Astrocyte of the hippocampus (primary cell): ENCODE measurements at regions not wholly inside any gene's neighbourhood (a gene's known extent, or its start where the extent isn't known, plus 50 kb on each side); places are given as distances from the start of the nearest gene placed in this dataset.
A peak's percentile ranks its signal among the peaks of the same experiment; 100 is the strongest.
"Not testable (repeated sequence)": the region's sequence is repeated elsewhere in the genome, so short reads cannot be mapped to it uniquely, and the experiment has no call there.

Experiments used
- DNase-seq: peaks from one replicate; pipeline ENCODE4 v3.0.0; 2011; ENCODE audit warnings: low read depth, low spot score

DNA sequence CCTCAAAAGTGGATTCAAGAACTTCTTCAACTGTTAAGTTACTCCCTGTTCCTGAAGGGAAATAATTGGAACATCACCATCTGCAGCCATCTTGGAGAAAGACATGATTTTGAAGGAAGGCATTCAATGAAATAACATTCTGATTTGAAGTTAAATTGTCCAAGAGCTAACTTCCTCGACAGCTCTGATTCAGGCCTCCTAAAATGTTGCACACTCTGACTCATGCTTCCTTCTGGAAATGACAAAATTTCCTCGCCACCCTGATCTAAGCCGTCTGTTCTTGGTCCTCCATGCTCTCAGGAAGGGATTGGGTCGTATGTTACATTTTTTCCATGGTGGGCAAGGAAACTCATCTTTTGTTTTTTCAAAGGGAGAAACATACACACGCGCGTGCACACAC is 496.9 kb upstream of the DIPK2B start:
- peak; percentile 32 for DNase-seq

DNA sequence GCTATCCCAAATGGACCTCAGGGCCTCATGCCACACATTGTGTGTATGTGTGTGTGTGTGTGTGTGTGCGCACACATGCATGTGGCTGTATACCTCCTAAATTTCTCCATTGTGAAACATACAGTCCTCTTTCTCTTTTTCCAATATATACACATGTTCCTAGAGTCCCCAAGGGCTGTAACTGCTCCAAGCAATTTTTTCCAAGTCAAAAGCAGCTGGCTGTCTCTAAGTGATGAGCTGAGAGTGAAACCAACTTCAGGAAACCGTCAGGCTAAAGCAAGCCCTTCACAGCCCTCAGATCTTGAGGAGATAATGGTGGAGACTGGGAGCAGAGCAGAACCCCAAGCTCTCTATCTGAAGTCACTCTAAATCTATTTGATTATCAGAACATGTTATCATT is 496.1 kb upstream of the DIPK2B start:
- no peak for DNase-seq

DNA sequence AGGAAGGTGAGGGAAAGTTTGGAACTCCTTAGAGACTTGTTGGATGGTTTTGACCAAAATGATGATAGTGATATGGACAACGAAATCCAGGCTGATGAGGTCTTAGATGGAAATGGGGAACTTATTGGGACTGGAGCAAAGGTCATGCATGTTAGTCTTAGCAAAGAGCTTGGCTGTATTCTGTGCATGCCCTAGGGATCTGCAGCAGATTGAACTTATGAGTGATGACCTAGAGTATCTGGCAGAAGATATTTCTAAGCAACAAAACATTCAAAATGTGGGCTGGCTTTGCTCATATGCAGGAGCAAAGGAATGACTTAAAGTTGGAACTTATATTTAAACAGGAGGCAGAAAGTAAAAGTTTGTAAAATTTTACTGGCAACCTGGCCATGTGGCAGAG is 489.3 kb upstream of the DIPK2B start:
- no peak for DNase-seq

DNA sequence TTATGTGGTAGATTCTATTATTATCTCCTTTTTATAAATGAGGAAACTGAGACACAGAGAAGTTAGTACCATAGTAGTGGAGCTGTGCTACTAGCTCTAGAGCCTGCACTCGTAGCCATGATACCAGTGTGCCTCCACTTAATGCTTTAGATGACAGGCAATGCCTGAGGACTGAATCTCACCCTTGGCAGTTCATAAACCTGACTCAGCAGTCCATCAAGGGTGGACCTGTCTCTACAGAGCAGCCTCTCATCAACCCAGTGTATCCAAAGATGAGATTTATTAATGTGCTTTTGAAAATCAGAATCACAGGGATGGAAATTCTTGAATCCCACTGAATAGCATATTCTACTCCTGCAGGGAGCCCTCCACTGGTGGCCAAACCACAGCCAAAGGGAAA is 483.2 kb upstream of the DIPK2B start:
- DNase-seq, result no peak

DNA sequence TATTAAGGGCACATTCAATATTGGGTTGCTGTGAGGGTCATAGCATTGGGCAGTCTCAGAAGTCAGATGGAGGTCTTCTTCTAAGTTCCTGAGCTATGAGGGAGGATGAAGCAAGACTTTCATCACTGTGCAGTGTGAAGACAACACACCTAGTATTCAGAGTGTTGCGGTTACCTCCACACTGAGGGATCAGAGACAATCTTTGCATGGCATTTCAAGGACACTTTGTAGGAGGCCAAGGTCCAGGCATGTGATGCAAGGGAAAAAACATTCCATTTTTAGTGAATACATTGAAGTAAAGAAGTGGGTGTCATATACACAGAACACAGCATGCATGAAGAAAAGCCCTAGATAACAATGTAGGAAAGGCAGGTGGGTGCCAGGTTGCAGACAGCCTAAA is 481.2 kb upstream of the DIPK2B start:
- no peak for DNase-seq

DNA sequence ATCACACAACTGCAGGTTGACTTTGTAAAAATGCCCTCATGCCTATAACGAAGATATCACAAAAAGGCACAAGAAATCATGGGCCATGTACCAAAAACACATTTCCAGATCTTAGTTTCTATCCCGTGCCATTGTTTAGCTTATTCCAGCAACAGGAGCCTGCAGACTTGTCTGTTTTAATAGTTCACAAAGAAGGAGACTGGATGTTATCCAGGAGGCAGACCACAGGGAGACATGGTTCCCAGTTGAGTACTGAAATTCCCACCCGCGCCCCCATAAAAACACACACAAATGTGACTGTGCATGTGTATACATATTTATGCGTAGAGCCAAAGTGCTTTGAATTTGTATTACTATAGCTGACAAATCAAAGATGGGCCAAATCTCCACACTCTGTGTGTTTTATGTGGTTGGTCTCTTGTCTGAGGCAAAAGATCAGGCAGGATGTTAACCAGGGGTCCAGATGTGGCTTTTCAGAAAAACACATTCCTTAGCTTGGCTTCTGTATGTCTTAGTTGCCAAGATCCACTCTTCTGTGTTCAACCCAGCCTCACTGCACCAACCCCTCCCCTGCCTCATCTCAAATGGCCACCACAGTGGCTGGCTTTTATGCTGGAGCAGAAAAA is 469.2 kb upstream of the DIPK2B start:
- DNase-seq, result peak; percentile 58

DNA sequence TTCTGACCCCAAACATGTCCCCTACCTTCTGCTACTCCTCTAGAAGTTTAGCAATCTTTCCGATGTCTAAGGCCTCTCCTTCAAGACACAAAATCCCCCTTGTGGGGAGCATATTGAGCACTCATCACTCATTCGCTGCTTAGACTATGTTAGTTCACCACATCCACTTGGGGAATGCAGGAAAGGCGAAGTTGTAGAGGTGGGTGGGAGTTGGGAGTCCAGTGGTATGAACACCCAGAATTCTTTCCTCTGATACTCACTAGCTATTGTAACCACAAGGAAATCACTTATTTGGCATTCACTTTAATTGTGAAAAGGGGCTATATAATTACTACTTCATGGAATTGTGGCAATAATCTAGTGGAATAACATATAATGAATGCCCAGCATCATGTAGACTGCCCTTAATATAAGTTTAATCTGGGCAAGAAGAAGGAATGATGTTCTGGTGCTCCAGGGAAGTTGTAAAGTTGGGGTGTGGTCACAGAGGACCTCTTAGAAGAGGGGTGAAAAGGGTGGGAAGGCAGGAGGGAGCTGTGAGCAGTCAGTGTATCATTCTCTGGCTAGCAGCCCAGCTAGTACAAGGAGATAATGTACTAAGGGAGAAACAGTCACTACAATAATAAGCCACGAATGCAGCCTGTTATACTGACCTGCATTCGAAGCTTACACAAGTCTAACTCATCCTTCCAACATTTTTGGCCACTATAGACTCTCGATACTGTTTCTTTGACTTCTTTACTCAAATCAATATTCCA is 468.2 kb upstream of the DIPK2B start:
- peak; percentile 88 for DNase-seq

DNA sequence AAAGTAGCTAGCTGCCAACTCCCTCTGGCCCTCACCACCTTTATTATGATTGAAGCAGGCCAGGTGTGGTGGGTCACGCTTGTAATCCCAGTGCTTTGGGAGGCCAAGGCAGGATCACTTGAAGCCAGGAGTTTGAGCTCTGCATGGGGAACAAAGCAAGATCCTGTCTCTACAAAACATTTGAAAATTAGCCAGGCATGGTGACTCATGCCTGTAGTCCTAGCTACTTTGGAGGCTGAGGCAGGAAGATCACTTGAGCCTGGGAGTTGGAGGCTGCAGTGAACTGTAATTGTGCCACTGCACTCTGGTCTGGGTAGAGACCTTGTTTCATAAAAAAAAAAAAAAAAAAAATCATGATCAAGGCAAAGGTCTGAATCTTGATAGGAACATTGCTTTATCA is 467.0 kb upstream of the DIPK2B start:
- peak; percentile 2 for DNase-seq

DNA sequence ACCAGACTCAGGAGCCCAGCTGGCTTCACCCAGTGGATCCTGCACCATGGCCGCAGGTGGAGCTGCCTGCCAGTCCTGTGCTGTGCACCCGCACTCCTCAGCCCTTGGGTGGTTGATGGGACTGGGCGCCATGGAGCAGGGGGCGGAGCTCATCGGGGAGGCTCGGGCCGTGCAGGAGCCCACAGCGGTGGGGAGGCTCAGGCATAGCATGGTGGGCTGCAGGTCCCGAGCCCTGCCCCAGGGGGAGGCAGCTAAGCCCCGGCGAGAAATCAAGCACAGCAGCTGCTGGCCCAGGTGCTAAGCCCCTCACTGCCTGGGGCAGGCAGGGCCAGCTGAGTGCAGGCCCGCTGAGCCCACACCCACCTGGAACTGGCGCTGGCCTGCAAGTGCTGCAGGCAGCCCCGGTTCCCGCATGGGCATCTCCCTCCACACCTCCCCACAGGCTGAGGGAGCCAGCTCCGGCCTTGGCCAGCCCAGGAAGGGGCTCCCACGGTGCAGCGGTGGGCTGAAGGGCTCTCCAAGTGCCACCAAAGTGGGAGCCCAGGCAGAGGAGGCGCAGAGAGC is 464.1 kb upstream of the DIPK2B start:
- DNase-seq, result no peak

DNA sequence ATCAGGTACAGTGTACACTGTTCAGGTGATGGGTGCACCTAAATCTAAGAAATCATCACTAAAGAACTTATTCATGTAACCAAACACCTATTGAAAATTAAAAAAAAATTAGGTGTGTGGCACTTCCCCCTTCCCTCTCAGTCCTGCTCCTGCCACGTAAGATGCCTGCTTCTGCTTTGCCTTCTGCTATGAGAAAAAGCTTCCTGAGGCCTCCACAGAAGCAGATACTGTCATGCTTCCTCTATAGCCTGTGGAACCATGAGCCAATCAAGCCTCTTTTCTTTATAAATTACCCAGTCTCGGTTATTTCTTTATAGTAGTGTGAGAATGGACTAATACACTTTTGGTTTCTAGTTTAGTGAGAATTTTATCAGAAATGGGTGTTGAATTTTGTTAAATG is 459.8 kb upstream of the DIPK2B start:
- no peak for DNase-seq

DNA sequence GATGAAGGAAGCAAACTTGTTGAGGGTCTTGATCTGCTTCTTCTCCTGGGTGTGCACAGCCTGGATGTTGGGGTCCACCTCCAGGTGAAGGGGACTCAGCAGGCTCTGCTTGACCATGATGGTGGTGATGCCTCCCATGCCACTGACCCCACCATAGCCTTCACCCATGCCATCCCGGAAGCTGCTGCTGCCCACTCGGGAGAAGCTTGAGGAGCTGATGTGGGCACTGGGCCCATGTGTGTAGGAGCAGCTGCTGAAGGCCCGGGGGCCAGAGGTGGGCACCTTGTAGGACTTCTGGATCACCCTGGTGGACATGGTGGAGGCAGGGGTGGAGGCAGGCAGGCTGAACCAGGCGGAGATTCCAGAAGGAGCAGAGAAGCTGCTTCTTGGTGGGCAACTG is 432.7 kb upstream of the DIPK2B start:
- no peak for DNase-seq

DNA sequence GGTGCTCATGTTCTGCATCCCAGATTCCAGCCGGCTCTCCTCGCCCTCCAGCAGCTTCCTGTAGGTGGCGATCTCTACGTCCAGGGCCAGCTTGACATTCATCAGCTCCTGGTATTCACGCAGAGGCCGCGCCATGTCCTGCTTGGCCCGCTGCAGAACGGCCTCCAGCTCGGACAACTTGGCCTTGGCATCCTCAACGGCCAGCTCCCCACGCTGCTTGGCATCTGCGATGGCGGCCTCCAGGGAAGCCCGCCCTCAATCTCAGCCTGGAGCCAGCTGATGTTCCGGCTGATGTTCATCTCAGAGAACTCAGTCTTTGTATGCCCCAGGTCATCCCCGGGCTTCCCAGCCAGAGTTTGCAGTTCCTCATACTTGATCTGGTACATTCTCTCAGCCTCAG is 431.8 kb upstream of the DIPK2B start:
- no peak for DNase-seq

DNA sequence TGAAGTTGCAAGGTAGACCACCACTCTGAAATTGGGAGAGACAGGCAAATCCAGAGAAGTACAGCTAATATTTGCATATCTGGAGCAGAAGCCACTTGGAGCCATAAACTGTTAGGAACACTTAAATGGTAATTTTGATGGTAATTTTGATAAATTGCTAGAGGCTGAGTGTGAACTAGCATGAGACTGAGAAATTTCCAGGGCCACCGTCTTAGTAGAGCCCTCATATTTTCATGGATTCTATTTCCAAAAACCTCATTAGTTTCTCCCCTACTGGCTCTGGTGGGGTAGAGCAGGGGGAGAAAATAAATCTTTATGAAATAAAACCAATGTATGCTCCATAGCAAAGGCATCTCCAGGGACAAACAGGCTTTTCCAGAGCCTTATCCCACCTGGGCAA is 429.4 kb upstream of the DIPK2B start:
- DNase-seq, result no peak

DNA sequence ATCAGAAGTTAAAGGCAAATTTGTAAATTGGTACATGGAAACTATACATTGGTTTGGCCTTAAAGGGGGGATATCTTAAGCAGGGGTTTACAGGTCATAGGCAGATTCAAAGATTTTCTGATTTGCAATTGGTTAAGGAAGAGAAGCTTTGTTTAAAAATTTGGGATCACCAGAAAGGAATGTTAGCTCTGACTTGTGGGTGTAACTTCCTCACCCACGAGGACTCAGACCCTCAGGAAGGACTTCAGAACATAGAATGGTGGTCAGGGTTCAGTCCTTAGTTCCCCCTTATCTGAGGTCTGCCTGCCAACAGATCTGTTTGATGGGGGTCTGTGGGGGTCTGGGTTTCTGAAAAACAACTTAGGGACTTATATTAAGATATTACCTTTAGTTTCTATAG is 427.4 kb upstream of the DIPK2B start:
- peak; percentile 4 for DNase-seq

DNA sequence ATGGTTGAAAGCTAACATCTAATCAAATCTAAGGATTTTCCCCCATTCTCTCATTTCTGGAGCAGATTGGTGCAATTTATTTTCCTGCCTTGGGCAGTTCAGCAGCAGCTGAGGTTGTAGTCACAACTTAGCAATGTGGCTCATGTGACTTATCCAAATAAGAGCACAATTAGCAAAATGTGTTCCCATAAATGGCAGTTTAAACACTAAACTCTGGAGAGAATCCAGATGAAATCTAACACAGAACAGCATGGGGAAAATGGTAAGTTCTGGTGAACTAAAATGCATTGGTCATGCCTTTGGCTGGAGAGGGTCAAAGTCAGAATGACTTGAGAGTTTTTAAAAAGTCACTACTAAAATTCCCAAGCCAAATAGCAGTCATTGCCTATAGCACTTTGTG is 422.6 kb upstream of the DIPK2B start:
- peak; percentile 81 for DNase-seq

DNA sequence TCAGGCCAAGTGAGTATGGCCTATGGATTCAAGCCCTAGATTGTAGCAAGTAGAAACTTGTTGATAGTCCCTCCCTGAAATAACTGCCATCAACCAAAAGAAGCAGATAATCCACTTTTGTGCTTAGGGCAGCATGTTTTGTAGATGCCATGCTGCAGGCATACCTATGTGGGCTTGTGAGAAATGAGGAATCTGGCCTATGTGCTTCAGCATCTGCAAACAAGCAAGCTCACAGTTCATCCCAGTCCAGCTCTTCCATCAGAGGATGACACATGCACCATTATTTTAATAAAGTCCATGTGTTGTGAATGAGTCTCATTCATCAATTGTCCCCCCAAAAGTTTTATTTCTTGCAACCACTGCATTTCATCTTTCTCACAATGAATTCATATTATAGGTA is 421.9 kb upstream of the DIPK2B start:
- DNase-seq, result peak; percentile 33

DNA sequence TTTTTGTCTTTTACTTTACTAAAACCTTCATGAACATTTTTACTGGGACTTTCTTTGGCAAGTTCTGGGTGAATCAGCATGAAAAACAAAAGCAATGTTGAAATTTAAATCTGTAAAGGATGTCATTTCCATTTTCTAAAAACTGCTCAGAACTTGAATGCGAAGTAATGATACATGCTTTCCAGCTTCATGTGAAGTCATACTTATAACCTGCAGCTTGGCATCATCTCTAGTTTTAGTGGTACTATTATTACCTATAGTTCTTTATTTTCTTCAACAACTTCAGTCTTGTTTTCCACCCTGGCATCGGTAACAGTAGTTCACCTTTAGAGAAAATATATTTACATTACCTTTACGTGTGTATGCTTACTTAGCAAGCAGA is 421.4 kb upstream of the DIPK2B start:
- DNase-seq, result no peak

DNA sequence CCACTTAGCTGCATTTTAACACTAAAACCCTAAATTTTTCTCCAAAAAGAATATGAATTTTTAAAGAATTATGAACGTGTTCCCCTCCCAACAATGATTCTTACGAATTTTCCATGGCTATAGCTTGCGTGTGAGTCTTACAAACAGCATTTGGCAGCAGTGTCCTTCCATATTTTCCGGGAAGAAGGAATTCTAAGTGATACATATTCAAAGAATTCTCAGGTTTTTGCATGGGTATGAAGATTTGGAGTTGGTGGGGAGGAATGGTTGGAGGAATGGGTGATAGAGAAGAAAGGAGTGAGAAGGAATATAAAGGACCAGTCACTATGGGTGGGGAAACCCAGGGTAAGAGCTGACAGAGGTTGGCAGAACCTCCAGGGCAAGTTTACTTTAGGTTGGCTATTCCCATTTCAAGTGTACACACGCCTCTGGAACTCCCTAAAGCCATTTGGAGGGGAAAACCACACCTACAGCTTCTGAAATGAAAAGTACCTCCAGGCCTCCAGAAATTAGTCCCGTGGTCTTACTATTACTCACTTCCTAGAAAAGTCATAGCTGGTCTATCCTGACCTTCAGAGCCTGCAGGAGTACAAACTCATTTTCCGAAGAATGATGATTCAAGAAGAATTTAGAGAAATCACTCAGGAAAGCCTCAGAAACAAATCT is 420.8 kb upstream of the DIPK2B start:
- DNase-seq, result peak; percentile 30

DNA sequence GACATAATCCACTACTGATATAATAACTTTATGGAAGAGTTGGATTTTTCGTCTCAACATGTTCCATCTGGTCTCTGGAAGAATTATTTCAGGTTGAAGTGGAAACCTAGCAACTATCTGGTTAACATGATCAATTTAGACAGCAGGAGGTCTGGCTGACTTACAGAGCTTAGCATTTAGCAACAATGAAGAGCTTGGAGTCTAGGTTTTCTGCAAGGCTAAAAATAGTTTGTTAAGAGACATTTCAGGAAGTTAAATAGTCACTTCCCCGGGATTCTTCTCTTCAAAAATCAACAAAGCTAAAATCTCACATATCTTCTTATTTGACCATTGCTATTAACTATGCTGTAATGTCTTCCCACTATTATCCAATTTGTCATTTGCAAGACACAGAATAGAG is 418.6 kb upstream of the DIPK2B start:
- DNase-seq, result no peak

DNA sequence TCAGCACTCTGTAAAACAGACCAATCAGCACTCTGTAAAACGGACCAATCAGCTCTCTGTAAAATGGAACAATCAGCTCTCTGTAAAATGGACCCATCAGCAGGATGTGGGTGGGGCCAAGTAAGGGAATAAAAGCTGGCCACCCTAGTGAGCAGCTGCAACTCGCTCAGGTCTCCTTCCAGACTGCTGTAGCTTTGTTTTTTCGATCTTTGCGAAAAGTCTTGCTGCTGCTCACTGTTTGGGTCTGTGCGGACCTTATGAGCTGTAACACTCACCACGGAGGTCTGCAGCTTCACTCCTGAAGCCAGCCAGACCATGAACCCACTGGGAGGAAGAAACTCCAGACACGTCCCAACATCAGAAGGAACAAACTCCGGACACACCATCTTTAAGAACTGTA is 414.9 kb upstream of the DIPK2B start:
- not testable (repeated sequence) for DNase-seq

DNA sequence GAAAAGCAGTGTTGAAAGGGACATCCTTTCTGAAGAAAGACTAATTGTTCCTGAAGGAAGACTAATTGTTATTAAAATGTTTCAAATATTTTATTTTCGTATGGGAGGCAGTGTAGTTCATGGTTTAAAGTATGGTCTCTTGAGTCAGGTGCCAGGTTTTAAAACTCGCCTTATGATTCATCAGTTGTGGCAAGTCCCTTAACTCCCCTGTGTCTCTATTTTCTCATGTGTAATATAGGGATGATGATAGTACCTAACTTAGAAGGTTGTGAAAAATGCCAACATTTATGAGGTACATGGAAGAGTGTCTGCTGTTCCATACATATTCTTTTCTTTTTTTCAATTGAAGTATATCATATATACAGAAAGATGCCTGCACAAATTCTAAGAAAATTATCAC is 414.2 kb upstream of the DIPK2B start:
- no peak for DNase-seq

DNA sequence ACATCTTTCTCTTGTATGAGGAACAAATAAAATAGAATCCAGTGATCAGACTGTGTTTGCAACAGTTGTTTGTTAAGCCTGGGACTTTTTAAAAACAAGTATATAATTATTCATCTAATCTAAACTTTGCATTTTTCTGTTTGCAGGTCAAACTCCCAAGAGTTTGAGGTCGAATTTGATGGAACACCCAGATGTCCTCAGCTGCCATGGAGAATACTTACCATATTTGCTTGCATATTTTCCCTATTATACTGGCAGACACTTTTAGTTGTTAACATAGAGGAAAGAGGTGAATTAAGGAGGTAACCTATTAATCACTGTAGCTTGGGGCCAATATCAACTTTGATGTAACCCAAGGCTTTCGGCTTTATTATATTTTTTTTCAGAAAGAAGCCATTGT is 401.5 kb upstream of the DIPK2B start:
- DNase-seq, result no peak

DNA sequence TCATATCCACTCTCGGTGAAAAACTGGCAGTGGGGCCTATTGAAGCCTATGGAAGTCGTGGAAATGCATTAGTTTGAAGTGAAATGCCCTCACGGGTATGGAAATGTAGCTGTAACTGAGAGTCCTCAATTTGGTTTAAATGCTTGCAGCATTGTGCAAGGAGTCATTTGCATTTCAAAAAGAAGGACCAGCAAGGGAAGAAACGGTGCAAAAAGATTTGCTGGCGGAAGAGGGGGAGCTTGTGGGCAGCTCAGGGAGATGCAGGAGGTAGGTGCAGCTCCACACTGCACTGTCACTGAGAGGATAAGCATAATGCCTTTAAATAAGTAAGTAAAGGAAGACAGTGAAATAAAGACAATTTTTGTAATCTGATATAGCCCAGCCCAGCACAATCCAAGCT is 400.4 kb upstream of the DIPK2B start:
- DNase-seq, result peak; percentile 20
